Heart right ventricle (tissue), 16 donors: ENCODE measurements at regions not wholly inside any gene's neighbourhood (a gene's known extent, or its start where the extent isn't known, plus 50 kb on each side); places are given as distances from the start of the nearest gene placed in this dataset.
A peak's percentile ranks its signal among the peaks of the same experiment; 100 is the strongest.

Experiments
- ATAC-seq, 8 donors: fragments of 200-7000 bp; cut with Tn5 transposase; one replicate each; pipeline ENCODE4 v1.9.1; 2020; ENCODE audit warnings: mild to moderate bottlenecking in 8 of 8, moderate library complexity in 8 of 8, moderate number of reproducible peaks in 1 of 8
- DNase-seq, 2 donors: peaks; one replicate each; pipeline ENCODE4 v3.0.0-alpha.2; 2020
- H3K27ac ChIP-seq, 10 donors: fragments of 200-600 bp; sonication (generic) in 2 of 10; one replicate each; pipeline versions ENCODE4 v1.5.0 to v1.8.0; 2020 to 2022; ENCODE audit warnings: mild to moderate bottlenecking in 3 of 10
- H3K27me3 ChIP-seq, 7 donors: fragments of 200-600 bp; one replicate each; pipeline ENCODE4 v1.8.0; 2021 to 2022; ENCODE audit warnings: mild to moderate bottlenecking in 2 of 7
- H3K36me3 ChIP-seq, 9 donors: fragments of 200-600 bp; sonication (generic) in 1 of 9; one replicate each; pipeline versions ENCODE4 v1.5.0 to v1.8.0; 2020 to 2022; ENCODE audit warnings: mild to moderate bottlenecking in 2 of 9
- H3K4me1 ChIP-seq, 9 donors: fragments of 200-600 bp; sonication (generic) in 1 of 9; one replicate each; pipeline versions ENCODE4 v1.5.0 to v1.8.0; 2020 to 2022; ENCODE audit warnings: mild to moderate bottlenecking in 4 of 9
- H3K4me3 ChIP-seq, 10 donors: fragments of 200-600 bp; sonication (generic) in 2 of 10; one replicate each; pipeline versions ENCODE4 v1.5.0 to v1.8.0; 2020 to 2022; ENCODE audit warnings: mild to moderate bottlenecking in 7 of 10, moderate library complexity in 2 of 10
- H3K9me3 ChIP-seq, 11 donors: fragments of 200-600 bp in 10 of 11; sonication (generic) in 2 of 11; one replicate each; pipeline versions ENCODE4 v1.5.0 to v1.8.0; 2013 to 2022; ENCODE audit warnings: mild to moderate bottlenecking in 2 of 11, control low read depth in 1 of 11, moderate library complexity in 1 of 11
- WGBS, 2 donors: extraction: QIAGEN DNeasy Blood & Tissue Kit; methylation state at CpG; one replicate each; pipeline ENCODE4 v1.1.7; 2013; ENCODE audit warnings: inconsistent platforms in 1 of 2; 5-methylcytosine and 5-hydroxymethylcytosine counted together
- intact Hi-C, 10 donors: fragments of 100-400 bp; cut with DNase I; formaldehyde crosslinking; loops; one replicate each; pipeline versions ENCODE4 v1.11.1 to v1.14.2; 2022
- TF ChIP-seq, protein P1 (sequence below), 9 donors: fragments of 200-600 bp; sonication (generic) in 2 of 9; IDR thresholded peaks; one replicate each; pipeline versions ENCODE4 v1.5.0 to v1.8.0; 2021 to 2022; ENCODE audit warnings: antibody characterized with exemption in 9 of 9, mild to moderate bottlenecking in 5 of 9, moderate library complexity in 1 of 9
- donor health status: Arrhythmogenic right ventricular cardiomyopathy.
- donor health status: ischemic (EF 13 %, LVEDD 7.1; RV severe dilation, severe dysfunction).
- donor health status: healthy with polysubstance abuse.
- donor health status: DM: no; HTN: yes; CAD: no.
- donor health status: DM: no; HTN: no; CAD: no.
- donor health status: ischemic (EF 25% LVEDD 6.9; RV normal size, moderate dysfunction).
- donor health status: ischemic (EF 25% LVEDD 5.7; RV mildly dilated, moderate dysfunction).
- donor health status: healthy.
- donor health status: DM: yes; HTN: yes; CAD: no.
- donor health status: Ischemic cardiomyopathy.
- donor health status: ischemic (EF 35%, LVEDD 5.7; RV mildly dilated, moderate dysfunction).
- donor health status: nonischemic (EF 11% LVEDD 7.7; RV severe dilation, severe dysfunction).
- donor health status: DM: yes; HTN: yes; CAD: no.
- donor health status: PGD.
- donor health status: ischemic (EF 29% LVEDD 5.4; RV normal size, mild dysfunction).
- donor health status: nonischemic (EF 23%, LVEDD 6.1; RV moderate dilation, normal function).

DNA sequence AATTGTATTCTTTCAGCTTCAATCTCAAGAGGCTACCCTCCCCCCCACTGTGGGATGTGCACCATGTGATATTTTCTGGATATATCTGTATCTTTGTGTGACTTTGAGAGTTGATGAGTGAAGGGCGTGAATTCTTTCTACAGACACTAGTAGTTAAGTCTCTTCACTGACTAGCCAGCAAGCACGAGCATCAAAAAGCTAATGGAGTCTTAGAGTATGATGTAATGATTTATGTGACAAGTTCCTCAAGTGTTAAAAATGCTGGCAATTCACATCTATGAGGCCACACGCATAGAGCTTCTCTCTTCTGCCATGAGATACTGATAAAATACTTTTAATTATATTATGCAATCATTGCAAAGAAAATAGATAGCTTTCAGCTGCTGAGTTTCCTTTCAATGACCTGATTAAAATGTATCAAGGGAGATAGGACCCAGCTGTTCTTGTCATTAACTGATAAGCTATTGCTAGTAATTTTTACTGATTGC, 304.8 kb downstream of the TRIB2 start:
- intact Hi-C loops: no loop called here

DNA sequence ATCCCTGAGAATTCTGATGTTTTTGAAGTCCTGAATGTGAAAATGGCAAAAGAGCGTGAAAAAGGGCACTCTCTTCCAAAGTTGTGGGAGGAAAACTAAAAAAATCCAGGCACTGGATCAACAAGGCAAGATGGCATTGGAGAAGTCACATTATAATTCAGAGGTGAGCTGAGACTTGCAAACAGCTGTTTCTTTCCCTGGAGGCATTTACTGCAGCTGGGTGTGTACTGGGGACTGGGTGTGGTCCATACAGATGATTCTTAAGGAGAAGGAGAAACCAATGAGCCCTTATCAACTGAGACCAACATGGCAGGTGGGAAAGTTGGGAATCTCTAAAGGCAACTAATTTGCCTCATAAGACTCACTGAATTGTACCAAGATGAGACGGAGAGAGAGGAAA, 313.9 kb downstream of the TRIB2 start:
- Histone ChIP-seq H3K4me3 (no peak overlapping the region), H3K36me3 (no peaks in the 10 kb centered on the region), H3K27me3 (no peaks in the 10 kb centered on the region), H3K9me3 (no peaks in the 10 kb centered on the region), H3K4me1 (no peaks in the 10 kb centered on the region), H3K27ac (no peak overlapping the region)
- no peak for DNase-seq
- TF ChIP-seq, protein P1, sequence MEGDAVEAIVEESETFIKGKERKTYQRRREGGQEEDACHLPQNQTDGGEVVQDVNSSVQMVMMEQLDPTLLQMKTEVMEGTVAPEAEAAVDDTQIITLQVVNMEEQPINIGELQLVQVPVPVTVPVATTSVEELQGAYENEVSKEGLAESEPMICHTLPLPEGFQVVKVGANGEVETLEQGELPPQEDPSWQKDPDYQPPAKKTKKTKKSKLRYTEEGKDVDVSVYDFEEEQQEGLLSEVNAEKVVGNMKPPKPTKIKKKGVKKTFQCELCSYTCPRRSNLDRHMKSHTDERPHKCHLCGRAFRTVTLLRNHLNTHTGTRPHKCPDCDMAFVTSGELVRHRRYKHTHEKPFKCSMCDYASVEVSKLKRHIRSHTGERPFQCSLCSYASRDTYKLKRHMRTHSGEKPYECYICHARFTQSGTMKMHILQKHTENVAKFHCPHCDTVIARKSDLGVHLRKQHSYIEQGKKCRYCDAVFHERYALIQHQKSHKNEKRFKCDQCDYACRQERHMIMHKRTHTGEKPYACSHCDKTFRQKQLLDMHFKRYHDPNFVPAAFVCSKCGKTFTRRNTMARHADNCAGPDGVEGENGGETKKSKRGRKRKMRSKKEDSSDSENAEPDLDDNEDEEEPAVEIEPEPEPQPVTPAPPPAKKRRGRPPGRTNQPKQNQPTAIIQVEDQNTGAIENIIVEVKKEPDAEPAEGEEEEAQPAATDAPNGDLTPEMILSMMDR (IDR thresholded peaks at IDR 0.05): no peak
- WGBS, 2 donors: 95 to 96% methylated on average over 2 of the region's 2 CpGs
- no peak for ATAC-seq
- intact Hi-C loops: no loop called here

More for the DNA sequence above, 304.8 kb downstream of the TRIB2 start:
- Histone ChIP-seq H3K27me3 (no peaks in the 10 kb centered on the region), H3K4me3 (no peak overlapping the region), H3K4me1 (peaks cover 0 to 17% (median 13%) of the 10 kb centered on the region in 9 donors), H3K9me3 (no peaks in the 10 kb centered on the region), H3K36me3 (no peaks in the 10 kb centered on the region), H3K27ac (no peak overlapping the region)
- WGBS, 2 donors: 12 to 13% methylated on average over 3 of the region's 3 CpGs
- DNase-seq (no peak), ATAC-seq (peak in 6 of 8 donors; percentile 23 to 69 (median 55))
- TF ChIP-seq, protein P1 (IDR thresholded peaks at IDR 0.05): no peak

- Histone ChIP-seq H3K4me1 (no peaks in the 10 kb centered on the region), H3K4me3 (no peak overlapping the region), H3K36me3 (no peaks in the 10 kb centered on the region), H3K27me3 (peaks cover 0 to 4% (median 0%) of the 10 kb centered on the region in 7 donors), H3K9me3 (no peaks in the 10 kb centered on the region), H3K27ac (no peak overlapping the region)
- ATAC-seq (no peak), DNase-seq (no peak)
- intact Hi-C loops: no loop called here
- TF ChIP-seq, protein P1 (IDR thresholded peaks at IDR 0.05): no peak
- 58 to 61% methylated on average over 1 of the region's 1 CpG for WGBS, 2 donors
Measured at GRCh38 chr2:13034861-13035260, 318.1 kb downstream of the TRIB2 start.

- Histone ChIP-seq H3K4me3 (no peak overlapping the region), H3K9me3 (peaks cover 0 to 4% (median 0%) of the 10 kb centered on the region in 11 donors), H3K36me3 (no peaks in the 10 kb centered on the region), H3K27ac (no peak overlapping the region), H3K4me1 (no peaks in the 10 kb centered on the region), H3K27me3 (peaks cover 0 to 10% (median 0%) of the 10 kb centered on the region in 7 donors)
- no peak for ATAC-seq
- intact Hi-C loops: no loop called here
- TF ChIP-seq, protein P1 (IDR thresholded peaks at IDR 0.05): no peak
- no peak for DNase-seq
- 80 to 81% methylated on average over 3 of the region's 3 CpGs for WGBS, 2 donors
Measured at GRCh38 chr2:13035866-13036265, 319.1 kb downstream of the TRIB2 start.
